ENCODE measurements at regions not wholly inside any gene's neighbourhood (a gene's known extent, or its start where the extent isn't known, plus 50 kb on each side); places are given as distances from the start of the nearest gene placed in this dataset.

- Histone ChIP-seq H3K4me3 (no peak overlapping the region), H3K27ac (no peak overlapping the region)
- no peak for DNase-seq (ENCODE audit: low spot score)
- no peak for TF ChIP-seq CTCF (IDR thresholded peaks at IDR 0.05)
Measured at GRCh38 chr7:22935269-22935668, 78.7 kb downstream of the HYCC1 start.

DNA sequence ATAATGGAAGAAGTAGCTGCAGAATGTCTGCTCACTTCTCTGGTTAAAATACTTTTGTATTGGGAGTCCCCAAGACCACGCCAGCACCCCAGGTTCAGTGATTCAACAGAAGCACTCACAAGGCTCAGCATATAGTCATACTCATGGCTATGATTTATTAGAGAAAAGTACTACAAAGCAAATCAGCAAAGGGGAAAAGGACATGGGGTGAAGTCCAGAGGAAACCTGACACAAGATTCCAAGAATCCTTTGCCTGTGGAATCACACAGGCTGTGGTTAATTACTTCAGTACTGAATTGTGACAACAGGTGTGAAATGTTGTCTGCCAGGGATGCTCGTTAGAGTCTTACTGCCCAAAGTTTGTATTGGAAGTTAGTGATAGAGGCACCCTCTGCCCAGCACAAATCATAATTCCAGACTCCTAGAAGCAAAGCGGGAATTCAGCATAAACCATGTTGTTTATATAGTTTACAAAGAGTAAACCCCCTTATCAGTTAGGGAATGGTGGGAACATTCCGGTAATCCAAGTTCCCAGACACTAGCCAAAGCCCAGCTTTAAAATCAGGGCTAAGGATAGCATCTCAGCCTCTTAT is 79.4 kb downstream of the HYCC1 start:
- no peak for TF ChIP-seq CTCF (IDR thresholded peaks at IDR 0.05)
- no peak for DNase-seq (ENCODE audit: low spot score)
- H3K4me3 ChIP-seq, result no peak overlapping the region
- H3K27ac ChIP-seq, result peak overlapping the region in 1 of 2 donors; percentile 52

GRCh38 chr7:22934023-22934422 is 79.9 kb downstream of the HYCC1 start:
- DNase-seq (ENCODE audit: low spot score), result no peak
- Histone ChIP-seq H3K4me3 (no peak overlapping the region), H3K27ac (peak overlapping the region in 1 of 2 donors; percentile 52)
- TF ChIP-seq CTCF (IDR thresholded peaks at IDR 0.05), result no peak

GRCh38 chr7:22932896-22933295 is 81.0 kb downstream of the HYCC1 start:
- H3K27ac ChIP-seq, result no peak overlapping the region
- no peak for TF ChIP-seq CTCF (IDR thresholded peaks at IDR 0.05)
- no peak overlapping the region for H3K4me3 ChIP-seq
- DNase-seq (ENCODE audit: low spot score), result no peak

- no peak for DNase-seq (ENCODE audit: low spot score)
- no peak for TF ChIP-seq CTCF (IDR thresholded peaks at IDR 0.05)
- Histone ChIP-seq H3K27ac (no peak overlapping the region), H3K4me3 (no peak overlapping the region)
Measured at GRCh38 chr7:22931011-22931410, 82.9 kb downstream of the HYCC1 start.

DNA sequence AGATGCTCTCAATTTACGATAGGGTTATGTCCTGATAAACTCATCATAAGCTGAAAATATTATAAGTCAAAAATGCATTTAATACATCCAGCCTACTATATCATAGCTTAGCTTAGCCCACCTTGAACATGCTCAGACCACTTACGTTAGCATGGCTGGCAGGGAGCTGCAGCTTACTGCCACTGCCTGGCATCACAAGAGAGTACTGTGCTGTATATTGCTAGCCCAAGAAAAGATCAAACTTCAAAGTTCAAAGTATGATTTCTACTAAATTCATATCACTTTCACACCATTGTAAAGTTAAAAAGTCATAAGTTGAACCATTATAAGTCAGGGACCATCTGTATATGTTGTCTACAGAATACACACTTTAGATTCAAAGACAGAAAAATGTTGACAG is 91.6 kb downstream of the HYCC1 start:
- DNase-seq (ENCODE audit: low spot score), result no peak
- TF ChIP-seq CTCF (IDR thresholded peaks at IDR 0.05), result no peak
- no peak overlapping the region for H3K27ac ChIP-seq
- no peak overlapping the region for H3K4me3 ChIP-seq

DNA sequence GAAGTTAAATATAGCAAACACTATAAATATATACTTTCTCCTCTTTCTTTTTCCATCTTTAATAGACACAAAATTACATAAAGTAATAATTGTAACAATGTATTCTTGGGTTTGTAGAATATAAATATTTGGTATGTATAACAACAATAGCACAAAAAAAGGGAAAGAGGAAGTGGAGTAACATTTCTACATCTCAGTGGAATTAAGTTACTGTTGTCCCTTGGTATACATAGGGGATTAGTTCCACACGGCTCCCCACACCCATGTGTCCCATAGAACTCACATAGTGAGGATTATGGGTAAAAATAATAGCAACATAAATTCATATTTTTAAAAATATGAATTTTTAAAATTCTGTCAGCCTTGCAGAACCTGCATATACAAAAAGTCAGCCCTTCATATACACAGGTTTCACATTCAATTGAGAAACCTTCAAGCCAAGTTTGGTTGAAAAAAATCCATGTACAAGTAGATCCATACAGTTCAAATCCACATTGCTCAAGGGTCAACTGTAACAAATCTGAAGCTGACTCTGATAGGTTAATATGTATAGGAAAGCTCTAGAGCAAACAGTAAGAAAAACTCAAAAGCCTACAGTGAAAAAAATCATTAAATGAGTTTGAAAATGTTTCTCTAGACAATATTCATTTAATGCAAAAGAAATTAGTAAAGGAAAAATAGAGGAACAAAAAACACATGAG is 92.4 kb downstream of the HYCC1 start:
- H3K27ac ChIP-seq, result no peak overlapping the region
- no peak overlapping the region for H3K4me3 ChIP-seq
- DNase-seq (ENCODE audit: low spot score), result no peak
- TF ChIP-seq CTCF (IDR thresholded peaks at IDR 0.05), result no peak

Measured in coronary artery (tissue), 2 donors.